HG02884 (cell line): ENCODE measurements at regions not wholly inside any gene's neighbourhood (a gene's known extent, or its start where the extent isn't known, plus 50 kb on each side); places are given as distances from the start of the nearest gene placed in this dataset.
A peak's percentile ranks its signal among the peaks of the same experiment; 100 is the strongest.

Source experiments
- ATAC-seq: cut with Tn5 transposase; IDR thresholded peaks from one replicate; pipeline ENCODE4 v1.9.1; 2021; ENCODE audit warnings: mild to moderate bottlenecking, moderate library complexity; ENCODE audit not compliant: unreplicated experiment

- ATAC-seq: no peak
These were observed 159.5 kb upstream of the GRIP1 start for GRCh38 chr12:66838366-66838765.

- no peak for ATAC-seq
These were observed 170.1 kb upstream of the GRIP1 start for GRCh38 chr12:66848967-66849366.

- ATAC-seq: no peak
These were observed 172.3 kb upstream of the GRIP1 start for GRCh38 chr12:66851134-66851533.

GRCh38 chr12:66852091-66852490 lies 173.2 kb upstream of the GRIP1 start:
- ATAC-seq: no peak

GRCh38 chr12:66852765-66853164 lies 173.9 kb upstream of the GRIP1 start:
- no peak for ATAC-seq

- ATAC-seq: no peak
These were observed 181.0 kb upstream of the GRIP1 start for GRCh38 chr12:66859751-66860440.

GRCh38 chr12:66860752-66861750 lies 182.2 kb upstream of the GRIP1 start:
- ATAC-seq: no peak

- ATAC-seq: no peak
These were observed 183.6 kb upstream of the GRIP1 start for GRCh38 chr12:66862356-66862985.

GRCh38 chr12:66863276-66863675 lies 184.4 kb upstream of the GRIP1 start:
- no peak for ATAC-seq

GRCh38 chr12:66877925-66878324 lies 199.0 kb upstream of the GRIP1 start:
- no peak for ATAC-seq

GRCh38 chr12:66879409-66879808 lies 200.5 kb upstream of the GRIP1 start:
- no peak for ATAC-seq

- ATAC-seq: no peak
These were observed 202.5 kb upstream of the GRIP1 start for GRCh38 chr12:66881386-66881785.

GRCh38 chr12:66884091-66884490 lies 205.2 kb upstream of the GRIP1 start:
- ATAC-seq: no peak

- no peak for ATAC-seq
These were observed 206.4 kb upstream of the GRIP1 start for GRCh38 chr12:66885115-66885875.

GRCh38 chr12:66896797-66897196 lies 217.9 kb upstream of the GRIP1 start:
- no peak for ATAC-seq

GRCh38 chr12:66898700-66899469 lies 220.0 kb upstream of the GRIP1 start:
- ATAC-seq: no peak

GRCh38 chr12:66899588-66899987 lies 220.7 kb upstream of the GRIP1 start:
- ATAC-seq: peak; percentile 37

- ATAC-seq: no peak
These were observed 221.7 kb upstream of the GRIP1 start for GRCh38 chr12:66900616-66901015.

- peak; percentile 91 for ATAC-seq
These were observed 222.5 kb upstream of the GRIP1 start for GRCh38 chr12:66901138-66901932.
